NB4 (cell line): ENCODE measurements at regions not wholly inside any gene's neighbourhood (a gene's known extent, or its start where the extent isn't known, plus 50 kb on each side); places are given as distances from the start of the nearest gene placed in this dataset.

Experiments used
- CTCF ChIP-seq: IDR thresholded peaks from one replicate; pipeline ENCODE4 v1.5.1; 2012; ENCODE audit warnings: low read depth, low read length
- MAX ChIP-seq: IDR thresholded peaks from 2 replicates; pipeline ENCODE4 v1.6.1; 2011; ENCODE audit warnings: low read depth, low read length
- MYC ChIP-seq: IDR thresholded peaks from 2 replicates; pipeline ENCODE4 v1.6.1; 2011; ENCODE audit warnings: low read depth, low read length
- POLR2A ChIP-seq: IDR thresholded peaks from 2 replicates; pipeline ENCODE4 v1.6.1; 2011; ENCODE audit warnings: mild to moderate bottlenecking; ENCODE audit not compliant: insufficient read length; ENCODE audit errors: extremely low read depth

- no peak for TF ChIP-seq CTCF
- TF ChIP-seq POLR2A = no peak
- no peak for TF ChIP-seq MAX
- TF ChIP-seq MYC = no peak
Measured at GRCh38 chr2:74067221-74067747, 80.4 kb downstream of the BOLA3 start.
